ENCODE measurements at regions not wholly inside any gene's neighbourhood (a gene's known extent, or its start where the extent isn't known, plus 50 kb on each side); places are given as distances from the start of the nearest gene placed in this dataset.
"Not testable (repeated sequence)": the region's sequence is repeated elsewhere in the genome, so short reads cannot be mapped to it uniquely, and the experiment has no call there.

GRCh38 chr5:153296251-153296844 lies 194.1 kb upstream of the GRIA1 start:
- H3K27ac ChIP-seq (ENCODE audit: insufficient read depth, low read length, poor library complexity, severe bottlenecking); H3K9me3 ChIP-seq (ENCODE audit: control insufficient read depth, low read length); H3K27me3 ChIP-seq (replicated peaks; ENCODE audit: control insufficient read depth, insufficient read depth, low read length, poor library complexity, severe bottlenecking); H3K4me3 ChIP-seq (ENCODE audit: insufficient read depth, low read depth, low read length, poor library complexity, severe bottlenecking); DNase-seq; H3K36me3 ChIP-seq (ENCODE audit: control insufficient read depth, insufficient read depth, low read length); H3K4me1 ChIP-seq (ENCODE audit: control insufficient read depth, insufficient read depth, low read length, poor library complexity, severe bottlenecking): not testable (repeated sequence)

GRCh38 chr5:153299891-153300290 lies 190.6 kb upstream of the GRIA1 start:
- no peaks in the 10 kb centered on the region for H3K4me1 ChIP-seq (ENCODE audit: control insufficient read depth, insufficient read depth, low read length, poor library complexity, severe bottlenecking)

GRCh38 chr5:153308282-153308681 lies 182.2 kb upstream of the GRIA1 start:
- H3K27ac ChIP-seq (ENCODE audit: insufficient read depth, low read length, poor library complexity, severe bottlenecking): no peak overlapping the region
- DNase-seq: no peak
- H3K36me3 ChIP-seq (ENCODE audit: control insufficient read depth, insufficient read depth, low read length): no peaks in the 10 kb centered on the region
- no peak overlapping the region for H3K4me3 ChIP-seq (ENCODE audit: insufficient read depth, low read depth, low read length, poor library complexity, severe bottlenecking)
- no peaks in the 10 kb centered on the region for H3K9me3 ChIP-seq (ENCODE audit: control insufficient read depth, low read length)
- no peaks in the 10 kb centered on the region for H3K27me3 ChIP-seq (replicated peaks; ENCODE audit: control insufficient read depth, insufficient read depth, low read length, poor library complexity, severe bottlenecking)
- no peaks in the 10 kb centered on the region for H3K4me1 ChIP-seq (ENCODE audit: control insufficient read depth, insufficient read depth, low read length, poor library complexity, severe bottlenecking)

More at GRCh38 chr5:153299891-153300290, 190.6 kb upstream of the GRIA1 start:
- Histone ChIP-seq H3K27ac (ENCODE audit: insufficient read depth, low read length, poor library complexity, severe bottlenecking) (no peak overlapping the region), H3K27me3 (replicated peaks; ENCODE audit: control insufficient read depth, insufficient read depth, low read length, poor library complexity, severe bottlenecking) (no peaks in the 10 kb centered on the region), H3K36me3 (ENCODE audit: control insufficient read depth, insufficient read depth, low read length) (no peaks in the 10 kb centered on the region), H3K4me3 (ENCODE audit: insufficient read depth, low read depth, low read length, poor library complexity, severe bottlenecking) (no peak overlapping the region), H3K9me3 (ENCODE audit: control insufficient read depth, low read length) (no peaks in the 10 kb centered on the region)
- no peak for DNase-seq

- no peak for DNase-seq
- no peaks in the 10 kb centered on the region for H3K36me3 ChIP-seq (ENCODE audit: control insufficient read depth, insufficient read depth, low read length)
- no peaks in the 10 kb centered on the region for H3K4me1 ChIP-seq (ENCODE audit: control insufficient read depth, insufficient read depth, low read length, poor library complexity, severe bottlenecking)
- no peaks in the 10 kb centered on the region for H3K27me3 ChIP-seq (replicated peaks; ENCODE audit: control insufficient read depth, insufficient read depth, low read length, poor library complexity, severe bottlenecking)
- H3K9me3 ChIP-seq (ENCODE audit: control insufficient read depth, low read length): no peaks in the 10 kb centered on the region
- H3K4me3 ChIP-seq (ENCODE audit: insufficient read depth, low read depth, low read length, poor library complexity, severe bottlenecking): no peak overlapping the region
- no peak overlapping the region for H3K27ac ChIP-seq (ENCODE audit: insufficient read depth, low read length, poor library complexity, severe bottlenecking)
Observed at GRCh38 chr5:153318556-153318955, 171.9 kb upstream of the GRIA1 start.

- H3K4me3 ChIP-seq (ENCODE audit: insufficient read depth, low read depth, low read length, poor library complexity, severe bottlenecking): no peak overlapping the region
- H3K9me3 ChIP-seq (ENCODE audit: control insufficient read depth, low read length): no peaks in the 10 kb centered on the region
- DNase-seq: no peak
- H3K27me3 ChIP-seq (replicated peaks; ENCODE audit: control insufficient read depth, insufficient read depth, low read length, poor library complexity, severe bottlenecking): no peaks in the 10 kb centered on the region
- H3K36me3 ChIP-seq (ENCODE audit: control insufficient read depth, insufficient read depth, low read length): no peaks in the 10 kb centered on the region
- H3K4me1 ChIP-seq (ENCODE audit: control insufficient read depth, insufficient read depth, low read length, poor library complexity, severe bottlenecking): no peaks in the 10 kb centered on the region
- no peak overlapping the region for H3K27ac ChIP-seq (ENCODE audit: insufficient read depth, low read length, poor library complexity, severe bottlenecking)
Observed at GRCh38 chr5:153321478-153321877, 169.0 kb upstream of the GRIA1 start.

- Histone ChIP-seq H3K9me3 (ENCODE audit: control insufficient read depth, low read length) (no peaks in the 10 kb centered on the region), H3K27me3 (replicated peaks; ENCODE audit: control insufficient read depth, insufficient read depth, low read length, poor library complexity, severe bottlenecking) (no peaks in the 10 kb centered on the region), H3K4me3 (ENCODE audit: insufficient read depth, low read depth, low read length, poor library complexity, severe bottlenecking) (no peak overlapping the region), H3K36me3 (ENCODE audit: control insufficient read depth, insufficient read depth, low read length) (no peaks in the 10 kb centered on the region), H3K4me1 (ENCODE audit: control insufficient read depth, insufficient read depth, low read length, poor library complexity, severe bottlenecking) (no peaks in the 10 kb centered on the region), H3K27ac (ENCODE audit: insufficient read depth, low read length, poor library complexity, severe bottlenecking) (no peak overlapping the region)
- no peak for DNase-seq
Observed at GRCh38 chr5:153340139-153340538, 150.3 kb upstream of the GRIA1 start.

GRCh38 chr5:153340738-153341137 lies 149.7 kb upstream of the GRIA1 start:
- DNase-seq: no peak
- Histone ChIP-seq H3K36me3 (ENCODE audit: control insufficient read depth, insufficient read depth, low read length) (no peaks in the 10 kb centered on the region), H3K4me3 (ENCODE audit: insufficient read depth, low read depth, low read length, poor library complexity, severe bottlenecking) (no peak overlapping the region), H3K27me3 (replicated peaks; ENCODE audit: control insufficient read depth, insufficient read depth, low read length, poor library complexity, severe bottlenecking) (no peaks in the 10 kb centered on the region), H3K27ac (ENCODE audit: insufficient read depth, low read length, poor library complexity, severe bottlenecking) (no peak overlapping the region), H3K4me1 (ENCODE audit: control insufficient read depth, insufficient read depth, low read length, poor library complexity, severe bottlenecking) (no peaks in the 10 kb centered on the region), H3K9me3 (ENCODE audit: control insufficient read depth, low read length) (no peaks in the 10 kb centered on the region)

GRCh38 chr5:153342487-153342886 lies 148.0 kb upstream of the GRIA1 start:
- no peaks in the 10 kb centered on the region for H3K27me3 ChIP-seq (replicated peaks; ENCODE audit: control insufficient read depth, insufficient read depth, low read length, poor library complexity, severe bottlenecking)
- no peak for DNase-seq
- no peaks in the 10 kb centered on the region for H3K9me3 ChIP-seq (ENCODE audit: control insufficient read depth, low read length)
- H3K36me3 ChIP-seq (ENCODE audit: control insufficient read depth, insufficient read depth, low read length): no peaks in the 10 kb centered on the region
- H3K27ac ChIP-seq (ENCODE audit: insufficient read depth, low read length, poor library complexity, severe bottlenecking): no peak overlapping the region
- no peaks in the 10 kb centered on the region for H3K4me1 ChIP-seq (ENCODE audit: control insufficient read depth, insufficient read depth, low read length, poor library complexity, severe bottlenecking)
- H3K4me3 ChIP-seq (ENCODE audit: insufficient read depth, low read depth, low read length, poor library complexity, severe bottlenecking): no peak overlapping the region

GRCh38 chr5:153347611-153348010 lies 142.9 kb upstream of the GRIA1 start:
- DNase-seq: no peak
- Histone ChIP-seq H3K4me1 (ENCODE audit: control insufficient read depth, insufficient read depth, low read length, poor library complexity, severe bottlenecking) (no peaks in the 10 kb centered on the region), H3K36me3 (ENCODE audit: control insufficient read depth, insufficient read depth, low read length) (no peaks in the 10 kb centered on the region)

GRCh38 chr5:153350175-153350883 lies 140.1 kb upstream of the GRIA1 start:
- DNase-seq: no peak
- H3K4me1 ChIP-seq (ENCODE audit: control insufficient read depth, insufficient read depth, low read length, poor library complexity, severe bottlenecking): no peaks in the 10 kb centered on the region
- H3K4me3 ChIP-seq (ENCODE audit: insufficient read depth, low read depth, low read length, poor library complexity, severe bottlenecking): no peak overlapping the region
- H3K36me3 ChIP-seq (ENCODE audit: control insufficient read depth, insufficient read depth, low read length): no peaks in the 10 kb centered on the region
- no peak overlapping the region for H3K27ac ChIP-seq (ENCODE audit: insufficient read depth, low read length, poor library complexity, severe bottlenecking)
- no peaks in the 10 kb centered on the region for H3K27me3 ChIP-seq (replicated peaks; ENCODE audit: control insufficient read depth, insufficient read depth, low read length, poor library complexity, severe bottlenecking)
- H3K9me3 ChIP-seq (ENCODE audit: control insufficient read depth, low read length): no peaks in the 10 kb centered on the region

More at GRCh38 chr5:153347611-153348010, 142.9 kb upstream of the GRIA1 start:
- H3K9me3 ChIP-seq (ENCODE audit: control insufficient read depth, low read length): no peaks in the 10 kb centered on the region
- H3K27ac ChIP-seq (ENCODE audit: insufficient read depth, low read length, poor library complexity, severe bottlenecking): no peak overlapping the region
- H3K4me3 ChIP-seq (ENCODE audit: insufficient read depth, low read depth, low read length, poor library complexity, severe bottlenecking): no peak overlapping the region
- no peaks in the 10 kb centered on the region for H3K27me3 ChIP-seq (replicated peaks; ENCODE audit: control insufficient read depth, insufficient read depth, low read length, poor library complexity, severe bottlenecking)

All from effector memory CD4-positive, alpha-beta T cell (primary cell).